Fibroblast of pulmonary artery (primary cell): ENCODE measurements at regions not wholly inside any gene's neighbourhood (a gene's known extent, or its start where the extent isn't known, plus 50 kb on each side); places are given as distances from the start of the nearest gene placed in this dataset.

Experiments
- DNase-seq: peaks from one replicate; pipeline ENCODE4 v3.0.0-alpha.2; 2010; ENCODE audit warnings: low read depth
- H3K4me3 ChIP-seq: replicated peaks from 2 replicates; pipeline ENCODE4 v1.5.1; 2011; ENCODE audit warnings: low read depth, mild to moderate bottlenecking, control low read depth, low read length, moderate library complexity
- CTCF ChIP-seq: IDR thresholded peaks from 2 replicates; pipeline ENCODE4 v1.5.1; 2011; ENCODE audit warnings: mild to moderate bottlenecking, control low read depth, low read length, inconsistent platforms; ENCODE audit errors: missing control alignments

- H3K4me3 ChIP-seq: no peak overlapping the region
- no peak for TF ChIP-seq CTCF
Observed at GRCh38 chr15:81760686-81761085, 285.1 kb downstream of the MEX3B start.

GRCh38 chr15:81758818-81759284, 287.0 kb downstream of the MEX3B start:
- no peak for DNase-seq
- no peak for TF ChIP-seq CTCF
- no peak overlapping the region for H3K4me3 ChIP-seq

More at GRCh38 chr15:81760686-81761085, 285.1 kb downstream of the MEX3B start:
- no peak for DNase-seq

GRCh38 chr15:81755626-81756025, 290.2 kb downstream of the MEX3B start:
- H3K4me3 ChIP-seq: no peak overlapping the region
- DNase-seq: no peak
- TF ChIP-seq CTCF: no peak

- H3K4me3 ChIP-seq: no peak overlapping the region
- TF ChIP-seq CTCF: no peak
- no peak for DNase-seq
Observed at GRCh38 chr15:81754078-81754477, 291.7 kb downstream of the MEX3B start.

GRCh38 chr15:81752974-81753373, 292.8 kb downstream of the MEX3B start:
- no peak overlapping the region for H3K4me3 ChIP-seq
- TF ChIP-seq CTCF: no peak
- no peak for DNase-seq

GRCh38 chr15:81752546-81752942, 293.3 kb downstream of the MEX3B start:
- no peak for TF ChIP-seq CTCF
- no peak overlapping the region for H3K4me3 ChIP-seq
- DNase-seq: peak; percentile 50

- TF ChIP-seq CTCF: no peak
- no peak for DNase-seq
- no peak overlapping the region for H3K4me3 ChIP-seq
Observed at GRCh38 chr15:81751816-81752545, 293.8 kb downstream of the MEX3B start.
